ENCODE measurements at regions not wholly inside any gene's neighbourhood (a gene's known extent, or its start where the extent isn't known, plus 50 kb on each side); places are given as distances from the start of the nearest gene placed in this dataset.

GRCh38 chr3:127337911-127338531 lies 50.2 kb upstream of the PRR20G start:
- DNase-seq = no peak

Measured in CD4-positive, alpha-beta T cell treated with Interleukin-6 for 4 hours (primary cell).